BLaER1 (cell line): ENCODE measurements at regions not wholly inside any gene's neighbourhood (a gene's known extent, or its start where the extent isn't known, plus 50 kb on each side); places are given as distances from the start of the nearest gene placed in this dataset.
"Not testable (repeated sequence)": the region's sequence is repeated elsewhere in the genome, so short reads cannot be mapped to it uniquely, and the experiment has no call there.

Source experiments
- H3K27ac ChIP-seq: shearing (Covaris generic); formaldehyde crosslinking; 2 replicates; pipeline ENCODE4 v1.8.1; 2022
- H3K27me3 ChIP-seq: shearing (Covaris generic); formaldehyde crosslinking; 2 replicates; pipeline ENCODE4 v1.8.1; 2022
- H3K36me3 ChIP-seq: shearing (Covaris generic); formaldehyde crosslinking; 2 replicates; pipeline ENCODE4 v1.8.1; 2022
- H3K4me1 ChIP-seq: shearing (Covaris generic); formaldehyde crosslinking; 2 replicates; pipeline ENCODE4 v1.8.1; 2022
- H3K4me2 ChIP-seq: shearing (Covaris generic); formaldehyde crosslinking; 2 replicates; pipeline ENCODE4 v1.8.1; 2022
- H3K4me3 ChIP-seq: shearing (Covaris generic); formaldehyde crosslinking; 2 replicates; pipeline ENCODE4 v1.8.1; 2022
- H3K9ac ChIP-seq: shearing (Covaris generic); formaldehyde crosslinking; 2 replicates; pipeline ENCODE4 v1.8.1; 2022
- H3K9me3 ChIP-seq: shearing (Covaris generic); formaldehyde crosslinking; 2 replicates; pipeline ENCODE4 v1.8.1; 2022
- H4K20me1 ChIP-seq: shearing (Covaris generic); formaldehyde crosslinking; 2 replicates; pipeline ENCODE4 v1.8.1; 2022
- Cebpa-rat ChIP-seq: shearing (Covaris generic); IDR thresholded peaks from 2 replicates; pipeline ENCODE4 v1.8.1; 2022

- Histone ChIP-seq H3K4me2 (no peak overlapping the region), H3K27me3 (no peaks in the 10 kb centered on the region), H3K4me1 (no peaks in the 10 kb centered on the region), H4K20me1 (no peaks in the 10 kb centered on the region), H3K9ac (no peak overlapping the region), H3K9me3 (no peaks in the 10 kb centered on the region), H3K27ac (no peak overlapping the region), H3K36me3 (no peaks in the 10 kb centered on the region), H3K4me3 (no peak overlapping the region)
- TF ChIP-seq Cebpa-rat: no peak
Measured at GRCh38 chr2:109703077-109703476, 88.9 kb downstream of the SOWAHC start.

GRCh38 chr2:109703798-109704197 lies 89.6 kb downstream of the SOWAHC start:
- Histone ChIP-seq H4K20me1 (no peaks in the 10 kb centered on the region), H3K27me3 (no peaks in the 10 kb centered on the region), H3K27ac (no peak overlapping the region), H3K4me2 (no peak overlapping the region), H3K4me1 (no peaks in the 10 kb centered on the region), H3K9ac (no peak overlapping the region), H3K9me3 (no peaks in the 10 kb centered on the region), H3K4me3 (no peak overlapping the region), H3K36me3 (no peaks in the 10 kb centered on the region)
- no peak for TF ChIP-seq Cebpa-rat

- Histone ChIP-seq H3K4me3 (no peak overlapping the region), H3K27me3 (no peaks in the 10 kb centered on the region), H3K27ac (no peak overlapping the region), H4K20me1 (no peaks in the 10 kb centered on the region), H3K9me3 (no peaks in the 10 kb centered on the region), H3K36me3 (no peaks in the 10 kb centered on the region), H3K9ac (no peak overlapping the region), H3K4me2 (no peak overlapping the region), H3K4me1 (peaks cover 18% of the 10 kb centered on the region)
- TF ChIP-seq Cebpa-rat: no peak
Measured at GRCh38 chr2:109707281-109708147, 86.6 kb upstream of the RGPD5 start.

GRCh38 chr2:109710505-109711229 lies 83.4 kb upstream of the RGPD5 start:
- Histone ChIP-seq H3K27ac (no peak overlapping the region), H3K4me1 (peaks cover 24% of the 10 kb centered on the region), H3K4me3 (no peak overlapping the region), H3K4me2 (peak overlapping the region; percentile 46), H3K36me3 (no peaks in the 10 kb centered on the region), H3K9ac (no peak overlapping the region), H3K27me3 (no peaks in the 10 kb centered on the region), H4K20me1 (no peaks in the 10 kb centered on the region), H3K9me3 (no peaks in the 10 kb centered on the region)
- no peak for TF ChIP-seq Cebpa-rat

- no peak for TF ChIP-seq Cebpa-rat
- Histone ChIP-seq H3K27ac (no peak overlapping the region), H3K36me3 (no peaks in the 10 kb centered on the region), H3K4me1 (peaks cover 24% of the 10 kb centered on the region), H3K27me3 (no peaks in the 10 kb centered on the region), H3K9ac (no peak overlapping the region), H3K4me2 (peak overlapping the region; percentile 46), H4K20me1 (no peaks in the 10 kb centered on the region), H3K4me3 (no peak overlapping the region), H3K9me3 (no peaks in the 10 kb centered on the region)
Measured at GRCh38 chr2:109711230-109712122, 82.6 kb upstream of the RGPD5 start.

DNA sequence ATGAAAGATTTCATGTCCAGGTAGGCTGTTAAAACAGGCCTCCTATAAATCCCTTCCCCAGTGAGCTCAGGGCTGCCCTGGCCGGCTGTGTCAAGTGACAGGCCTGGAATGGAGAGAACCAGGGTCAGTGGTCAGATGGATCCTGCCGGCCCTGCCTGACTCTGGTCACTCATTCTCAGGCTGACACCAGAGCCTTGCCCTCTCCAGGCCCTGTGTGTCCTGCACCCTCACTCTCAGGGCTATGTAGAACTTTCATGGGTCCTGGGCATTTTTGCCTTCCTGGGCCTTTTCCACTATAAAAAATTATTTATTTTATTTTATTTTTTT lies 82.0 kb upstream of the RGPD5 start:
- no peak overlapping the region for H3K9ac ChIP-seq
- H3K4me1 ChIP-seq: peaks cover 24% of the 10 kb centered on the region
- H3K27me3 ChIP-seq: no peaks in the 10 kb centered on the region
- no peak overlapping the region for H3K4me2 ChIP-seq
- TF ChIP-seq Cebpa-rat: no peak
- H3K4me3 ChIP-seq: no peak overlapping the region
- no peaks in the 10 kb centered on the region for H3K36me3 ChIP-seq
- H4K20me1 ChIP-seq: no peaks in the 10 kb centered on the region
- H3K9me3 ChIP-seq: no peaks in the 10 kb centered on the region
- no peak overlapping the region for H3K27ac ChIP-seq

- peaks cover 24% of the 10 kb centered on the region for H3K4me1 ChIP-seq
- TF ChIP-seq Cebpa-rat: no peak
- H3K9me3 ChIP-seq: no peaks in the 10 kb centered on the region
- peak overlapping the region; percentile 34; the same call in 1 of the 2 replicates for H3K4me2 ChIP-seq
- no peaks in the 10 kb centered on the region for H3K36me3 ChIP-seq
- no peak overlapping the region for H3K9ac ChIP-seq
- H4K20me1 ChIP-seq: no peaks in the 10 kb centered on the region
- no peak overlapping the region for H3K27ac ChIP-seq
- H3K27me3 ChIP-seq: no peaks in the 10 kb centered on the region
- no peak overlapping the region for H3K4me3 ChIP-seq
Measured at GRCh38 chr2:109712746-109713145, 81.4 kb upstream of the RGPD5 start.

- Histone ChIP-seq H3K9me3 (no peaks in the 10 kb centered on the region), H3K36me3 (no peaks in the 10 kb centered on the region), H3K9ac (no peak overlapping the region), H3K4me2 (no peak overlapping the region), H3K27me3 (no peaks in the 10 kb centered on the region), H4K20me1 (no peaks in the 10 kb centered on the region), H3K27ac (no peak overlapping the region), H3K4me1 (peaks cover 23% of the 10 kb centered on the region), H3K4me3 (no peak overlapping the region)
- no peak for TF ChIP-seq Cebpa-rat
Measured at GRCh38 chr2:109715313-109715805, 78.7 kb upstream of the RGPD5 start.

DNA sequence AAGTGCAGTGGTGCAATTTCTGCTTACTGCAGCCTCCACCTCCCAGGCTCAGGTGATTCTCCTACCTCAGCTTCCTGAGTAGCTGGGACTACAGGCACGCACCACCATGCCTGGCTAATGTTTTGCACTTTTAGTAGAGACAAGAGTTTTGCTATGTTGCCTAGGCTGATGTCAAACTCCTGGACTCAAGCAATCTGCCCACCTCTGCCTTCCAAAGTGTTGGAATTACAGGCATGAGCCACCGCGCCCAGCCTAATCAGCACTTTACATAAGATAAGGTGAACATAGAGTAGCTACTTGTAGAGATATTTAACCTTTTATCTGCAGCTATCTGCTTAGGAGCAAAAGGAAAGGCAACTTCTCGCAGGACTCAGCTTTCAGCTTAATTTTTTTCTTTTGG lies 77.5 kb upstream of the RGPD5 start:
- not testable (repeated sequence) for H3K4me3 ChIP-seq, H3K27ac ChIP-seq, H4K20me1 ChIP-seq, H3K36me3 ChIP-seq, H3K4me2 ChIP-seq, H3K9ac ChIP-seq, H3K27me3 ChIP-seq, H3K9me3 ChIP-seq
- peaks cover 11% of the 10 kb centered on the region for H3K4me1 ChIP-seq
